MM.1S (cell line): ENCODE measurements at regions not wholly inside any gene's neighbourhood (a gene's known extent, or its start where the extent isn't known, plus 50 kb on each side); places are given as distances from the start of the nearest gene placed in this dataset.

Experiments
- DNase-seq: peaks from one replicate; pipeline ENCODE4 v3.0.0-alpha.2; 2015
- H2AFZ ChIP-seq: fragments of 300-600 bp; sonication (generic); 2 replicates; pipeline ENCODE4 v1.6.0; 2016; ENCODE audit warnings: antibody characterized with exemption, low read length
- H3F3A ChIP-seq: fragments of 300-600 bp; sonication (generic); 2 replicates; pipeline ENCODE4 v1.6.1; 2016; ENCODE audit warnings: mild to moderate bottlenecking, antibody characterized with exemption, low read length, moderate library complexity, mixed read lengths; ENCODE audit not compliant: insufficient read depth
- H3K27ac ChIP-seq: fragments of 300-600 bp; sonication (generic); 2 replicates; pipeline ENCODE4 v1.5.1; 2016; ENCODE audit warnings: mild to moderate bottlenecking, low read length
- H3K27me3 ChIP-seq: fragments of 300-600 bp; sonication (generic); replicated peaks from 2 replicates; pipeline ENCODE4 v1.6.0; 2016; ENCODE audit warnings: low read length; ENCODE audit not compliant: insufficient read depth
- H3K36me3 ChIP-seq: fragments of 300-600 bp; sonication (generic); replicated peaks from 2 replicates; pipeline ENCODE4 v1.6.1; 2016; ENCODE audit warnings: mild to moderate bottlenecking, low read length, mixed read lengths; ENCODE audit not compliant: insufficient read depth
- H3K4me1 ChIP-seq: fragments of 300-600 bp; sonication (generic); 2 replicates; pipeline ENCODE4 v1.6.1; 2016; ENCODE audit warnings: low read length, mixed read lengths
- H3K4me2 ChIP-seq: fragments of 300-600 bp; sonication (generic); 2 replicates; pipeline ENCODE4 v1.6.0; 2016; ENCODE audit warnings: low read depth, low read length
- H3K4me3 ChIP-seq: fragments of 300-600 bp; sonication (generic); 2 replicates; pipeline ENCODE4 v1.5.1; 2016; ENCODE audit warnings: low read length, mixed read lengths
- H3K79me2 ChIP-seq: fragments of 300-600 bp; sonication (generic); 2 replicates; pipeline ENCODE4 v1.6.1; 2016; ENCODE audit warnings: mixed run types, low read length, mixed read lengths
- H3K9ac ChIP-seq: fragments of 300-600 bp; sonication (generic); 2 replicates; pipeline ENCODE4 v1.6.1; 2016; ENCODE audit warnings: low read length, mixed read lengths
- H3K9me2 ChIP-seq: fragments of 300-600 bp; sonication (generic); replicated peaks from 2 replicates; pipeline ENCODE4 v1.6.1; 2016; ENCODE audit warnings: mild to moderate bottlenecking, low read length, mixed read lengths; ENCODE audit not compliant: insufficient read depth
- H3K9me3 ChIP-seq: fragments of 300-600 bp; sonication (generic); replicated peaks from 2 replicates; pipeline ENCODE4 v1.6.1; 2016; ENCODE audit warnings: mild to moderate bottlenecking, low read length, mixed read lengths; ENCODE audit not compliant: insufficient read depth
- H4K20me1 ChIP-seq: fragments of 300-600 bp; sonication (generic); 2 replicates; pipeline ENCODE4 v1.6.1; 2016; ENCODE audit warnings: mild to moderate bottlenecking, low read length, moderate library complexity, mixed read lengths; ENCODE audit not compliant: insufficient read depth
- EZH2 ChIP-seq: fragments of 300-600 bp; sonication (generic); optimal IDR thresholded peaks from 2 replicates; pipeline ENCODE3; 2017; ENCODE audit warnings: low read depth, mild to moderate bottlenecking, antibody characterized with exemption, low read length, mixed read lengths
- EZH2phosphoT487 ChIP-seq: fragments of 300-600 bp; sonication (generic); IDR thresholded peaks from 2 replicates; pipeline ENCODE4 v1.6.1; 2018; ENCODE audit warnings: antibody characterized with exemption, low read length
- TF ChIP-seq, protein P1 (sequence below): fragments of 300-600 bp; sonication (generic); IDR thresholded peaks from 2 replicates; pipeline ENCODE4 v1.5.1; 2016; ENCODE audit warnings: antibody characterized with exemption, low read length, mixed read lengths

DNA sequence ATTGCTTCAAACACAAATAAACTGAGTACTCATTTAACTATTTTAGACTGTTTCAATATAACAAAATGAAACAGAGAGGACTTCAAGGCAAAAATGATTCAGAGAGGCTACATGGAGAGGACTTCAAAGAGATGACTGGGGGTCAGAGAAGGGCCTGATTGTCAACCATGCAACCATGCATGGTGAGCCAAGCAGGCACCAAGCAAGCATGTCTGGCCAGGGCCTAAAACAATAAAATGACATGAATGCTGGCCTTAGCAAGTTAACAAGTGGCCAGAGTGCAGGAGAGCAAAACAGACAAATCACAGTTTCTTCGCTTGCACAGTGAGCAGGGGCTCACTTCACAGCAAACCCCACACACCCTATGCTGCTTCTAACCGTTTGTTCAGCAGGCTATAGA, 356.5 kb upstream of the MTPN start:
- Histone ChIP-seq H3K27ac (no peak overlapping the region), H3K4me3 (no peak overlapping the region), H2AFZ (no peak overlapping the region), H3K4me1 (no peaks in the 10 kb centered on the region), H3K9ac (no peak overlapping the region), H3K36me3 (no peaks in the 10 kb centered on the region), H3K79me2 (no peaks in the 10 kb centered on the region), H3K9me2 (no peaks in the 10 kb centered on the region), H3F3A (no peaks in the 10 kb centered on the region), H3K4me2 (no peak overlapping the region), H4K20me1 (no peaks in the 10 kb centered on the region), H3K9me3 (no peaks in the 10 kb centered on the region), H3K27me3 (no peaks in the 10 kb centered on the region)
- TF ChIP-seq EZH2, result no peak
- TF ChIP-seq, protein P1, sequence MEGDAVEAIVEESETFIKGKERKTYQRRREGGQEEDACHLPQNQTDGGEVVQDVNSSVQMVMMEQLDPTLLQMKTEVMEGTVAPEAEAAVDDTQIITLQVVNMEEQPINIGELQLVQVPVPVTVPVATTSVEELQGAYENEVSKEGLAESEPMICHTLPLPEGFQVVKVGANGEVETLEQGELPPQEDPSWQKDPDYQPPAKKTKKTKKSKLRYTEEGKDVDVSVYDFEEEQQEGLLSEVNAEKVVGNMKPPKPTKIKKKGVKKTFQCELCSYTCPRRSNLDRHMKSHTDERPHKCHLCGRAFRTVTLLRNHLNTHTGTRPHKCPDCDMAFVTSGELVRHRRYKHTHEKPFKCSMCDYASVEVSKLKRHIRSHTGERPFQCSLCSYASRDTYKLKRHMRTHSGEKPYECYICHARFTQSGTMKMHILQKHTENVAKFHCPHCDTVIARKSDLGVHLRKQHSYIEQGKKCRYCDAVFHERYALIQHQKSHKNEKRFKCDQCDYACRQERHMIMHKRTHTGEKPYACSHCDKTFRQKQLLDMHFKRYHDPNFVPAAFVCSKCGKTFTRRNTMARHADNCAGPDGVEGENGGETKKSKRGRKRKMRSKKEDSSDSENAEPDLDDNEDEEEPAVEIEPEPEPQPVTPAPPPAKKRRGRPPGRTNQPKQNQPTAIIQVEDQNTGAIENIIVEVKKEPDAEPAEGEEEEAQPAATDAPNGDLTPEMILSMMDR, result no peak
- TF ChIP-seq EZH2phosphoT487, result no peak
- DNase-seq, result no peak

DNA sequence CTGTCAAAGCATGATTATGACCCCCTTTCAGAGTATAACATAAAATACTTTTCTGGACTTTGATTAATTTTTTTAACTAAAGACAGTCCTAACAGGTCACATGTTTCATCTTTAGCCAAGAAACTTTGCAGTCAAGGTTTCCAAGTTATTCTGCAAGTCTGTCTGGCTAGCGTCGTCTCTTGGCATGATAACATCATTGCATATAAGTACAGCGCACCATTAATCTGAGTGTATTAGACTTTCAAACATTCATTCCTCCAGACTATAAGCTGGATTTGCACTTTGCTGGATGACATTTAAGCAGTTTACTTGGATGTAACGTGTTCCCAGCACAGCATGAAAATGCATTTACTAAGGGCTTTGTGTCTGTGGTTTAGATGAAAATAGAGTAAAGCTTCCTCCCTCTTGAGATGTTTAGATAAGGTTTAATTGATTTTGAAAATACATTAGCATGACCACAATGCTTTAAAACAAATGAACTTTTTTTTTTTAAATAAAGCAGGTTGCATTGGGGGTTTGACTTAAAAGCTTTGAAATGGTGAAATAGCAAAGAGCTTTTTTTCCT, 349.0 kb upstream of the MTPN start:
- H3K4me1 ChIP-seq, result no peaks in the 10 kb centered on the region
- H3K4me2 ChIP-seq, result no peak overlapping the region
- H3K36me3 ChIP-seq, result no peaks in the 10 kb centered on the region
- no peaks in the 10 kb centered on the region for H4K20me1 ChIP-seq
- H2AFZ ChIP-seq, result no peak overlapping the region
- no peaks in the 10 kb centered on the region for H3K9me2 ChIP-seq
- H3K9me3 ChIP-seq, result no peaks in the 10 kb centered on the region
- no peaks in the 10 kb centered on the region for H3K27me3 ChIP-seq
- no peaks in the 10 kb centered on the region for H3F3A ChIP-seq
- no peak overlapping the region for H3K4me3 ChIP-seq
- H3K79me2 ChIP-seq, result no peaks in the 10 kb centered on the region
- no peak for DNase-seq
- TF ChIP-seq, protein P1, result no peak
- TF ChIP-seq EZH2phosphoT487 (no peak), EZH2 (no peak)
- no peak overlapping the region for H3K9ac ChIP-seq
- H3K27ac ChIP-seq, result no peak overlapping the region

- Histone ChIP-seq H3F3A (no peaks in the 10 kb centered on the region), H3K79me2 (no peaks in the 10 kb centered on the region), H3K4me2 (no peak overlapping the region), H3K9me2 (no peaks in the 10 kb centered on the region), H3K27me3 (no peaks in the 10 kb centered on the region), H3K27ac (no peak overlapping the region), H3K9ac (no peak overlapping the region), H3K4me3 (no peak overlapping the region), H3K9me3 (no peaks in the 10 kb centered on the region), H3K4me1 (no peaks in the 10 kb centered on the region), H3K36me3 (no peaks in the 10 kb centered on the region), H2AFZ (no peak overlapping the region), H4K20me1 (no peaks in the 10 kb centered on the region)
- no peak for TF ChIP-seq EZH2
- no peak for DNase-seq
Observed at GRCh38 chr7:136325578-136325977, 348.4 kb upstream of the MTPN start.

DNA sequence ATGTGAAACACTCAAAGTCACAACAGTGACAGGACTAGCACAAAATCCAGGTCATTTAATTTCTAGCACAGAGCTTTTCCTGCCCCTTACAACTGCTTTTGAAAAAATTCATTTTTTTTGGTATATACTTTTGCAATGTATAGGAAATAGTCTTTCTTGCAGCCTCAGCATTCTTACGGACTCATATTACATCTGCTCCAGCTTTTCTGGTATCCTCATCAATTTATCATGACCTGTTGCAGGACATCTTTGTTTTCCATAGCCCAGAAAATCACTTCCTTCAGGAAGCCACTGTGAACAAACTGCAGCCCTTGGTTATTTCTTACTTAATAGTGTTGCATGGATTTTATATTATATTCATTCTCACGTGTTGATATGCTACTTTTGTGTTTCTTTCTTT, 347.9 kb upstream of the MTPN start:
- no peaks in the 10 kb centered on the region for H3F3A ChIP-seq
- H3K27me3 ChIP-seq, result no peaks in the 10 kb centered on the region
- TF ChIP-seq EZH2phosphoT487 (no peak), EZH2 (no peak)
- TF ChIP-seq, protein P1, result no peak
- no peak overlapping the region for H2AFZ ChIP-seq
- H3K9me3 ChIP-seq, result no peaks in the 10 kb centered on the region
- H3K27ac ChIP-seq, result no peak overlapping the region
- no peaks in the 10 kb centered on the region for H3K36me3 ChIP-seq
- H3K4me2 ChIP-seq, result no peak overlapping the region
- H3K9ac ChIP-seq, result no peak overlapping the region
- H3K9me2 ChIP-seq, result no peaks in the 10 kb centered on the region
- DNase-seq, result no peak
- no peaks in the 10 kb centered on the region for H3K79me2 ChIP-seq
- H4K20me1 ChIP-seq, result no peaks in the 10 kb centered on the region
- no peaks in the 10 kb centered on the region for H3K4me1 ChIP-seq
- no peak overlapping the region for H3K4me3 ChIP-seq
